Body of pancreas (tissue), 4 donors: ENCODE measurements at regions not wholly inside any gene's neighbourhood (a gene's known extent, or its start where the extent isn't known, plus 50 kb on each side); places are given as distances from the start of the nearest gene placed in this dataset.

Source experiments
- ATAC-seq: fragments of 150-250 bp; one replicate; pipeline ENCODE4 v1.9.1; 2016
- DNase-seq, 4 donors: peaks; one replicate each; pipeline ENCODE4 v3.0.0-alpha.2; 2019
- H3K27ac ChIP-seq, 4 donors: fragments of 200-600 bp; sonication (generic); 1 replicate in 3 of 4; 2 replicates in 1 of 4; pipeline versions ENCODE4 v1.5.1 to v1.6.1; 2016 to 2019; ENCODE audit warnings: mild to moderate bottlenecking in 1 of 4, mixed read lengths in 1 of 4, moderate library complexity in 1 of 4
- H3K27me3 ChIP-seq, 2 donors: fragments of 200-600 bp; sonication (generic); one replicate each; pipeline ENCODE4 v1.6.0; 2016; ENCODE audit warnings: mild to moderate bottlenecking in 1 of 2
- H3K36me3 ChIP-seq, 2 donors: fragments of 200-600 bp; sonication (generic); replicated peaks in 1 of 2; 2 replicates each; pipeline ENCODE4 v1.5.1; 2016; ENCODE audit warnings: low read depth in 2 of 2; ENCODE audit not compliant: insufficient read depth in 1 of 2
- H3K4me1 ChIP-seq: fragments of 200-600 bp; sonication (generic); one replicate; pipeline ENCODE4 v1.6.0; 2016
- H3K4me3 ChIP-seq, 2 donors: fragments of 200-600 bp; sonication (generic); 1 replicate in 1 of 2; 2 replicates in 1 of 2; pipeline ENCODE4 v1.5.1; 2016 to 2019
- H3K9me3 ChIP-seq, 3 donors: fragments of 200-600 bp; sonication (generic); 1 replicate in 2 of 3; 2 replicates in 1 of 3; pipeline ENCODE4 v1.5.1; 2016
- POLR2A ChIP-seq, 3 donors: fragments of 450-650 bp; IDR thresholded peaks; one replicate each; pipeline ENCODE4 v1.6.1; 2016; ENCODE audit warnings: antibody characterized with exemption in 3 of 3, mild to moderate bottlenecking in 2 of 3
- WGBS, 2 donors: methylation state at CpG; one replicate each; pipeline ENCODE4 v1.1.5; 2017; 5-methylcytosine and 5-hydroxymethylcytosine counted together
- intact Hi-C: fragments of 100-400 bp; cut with DNase I; formaldehyde crosslinking; loops from one replicate; pipeline ENCODE4 v1.15.1; 2023
- TF ChIP-seq, protein P1 (sequence below), 7 experiments: fragments of 450-650 bp in 4 of 7; fragments of 200-600 bp in 3 of 7; sonication (generic) in 3 of 7; IDR thresholded peaks; one replicate each; pipeline ENCODE4 v1.5.1; 2016 to 2019; ENCODE audit warnings: antibody characterized with exemption in 7 of 7

DNA sequence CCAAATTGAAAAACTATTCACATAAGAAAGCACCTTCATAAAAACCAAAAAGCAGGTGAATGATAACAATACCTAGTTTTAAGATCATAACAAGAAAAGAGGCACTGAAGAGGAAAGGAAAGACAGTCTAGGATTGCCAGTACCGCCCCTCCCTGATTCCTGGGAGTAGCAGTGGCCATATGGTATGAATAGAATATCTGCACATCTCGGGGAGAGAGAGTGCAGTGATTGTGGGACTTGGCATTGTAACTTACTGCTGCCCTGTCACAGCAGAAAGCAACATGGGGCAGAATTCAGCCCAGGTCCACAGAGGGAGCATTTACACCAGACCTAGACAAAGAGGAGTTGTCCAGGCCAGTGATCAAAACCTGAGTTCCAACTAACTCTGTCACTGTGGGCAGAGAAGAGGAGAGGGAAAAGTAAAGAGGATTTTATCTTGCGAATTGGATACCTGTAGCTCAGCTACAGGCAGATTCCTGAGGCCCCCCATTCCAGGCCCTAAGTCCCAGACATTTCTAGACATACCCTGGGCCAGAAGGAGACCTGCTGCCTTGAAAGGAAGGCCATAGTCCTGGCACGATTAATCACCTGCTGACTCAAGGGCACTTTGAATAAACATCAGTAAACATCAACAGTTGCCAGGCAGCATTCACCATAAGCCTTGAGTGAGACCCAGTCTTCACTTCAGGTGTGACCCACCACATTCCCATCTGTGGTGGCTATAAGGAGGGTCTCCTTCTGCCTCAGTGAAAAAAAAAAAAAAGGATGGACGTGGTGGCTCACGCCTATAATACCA lies 397.5 kb downstream of the TGFB2 start:
- no peaks in the 10 kb centered on the region for H3K27me3 ChIP-seq
- no peak overlapping the region for H3K4me3 ChIP-seq
- no peak for DNase-seq
- no peak for ATAC-seq
- no peaks in the 10 kb centered on the region for H3K9me3 ChIP-seq
- H3K27ac ChIP-seq: no peak overlapping the region
- H3K36me3 ChIP-seq: no peaks in the 10 kb centered on the region
- intact Hi-C loops: no loop called here
- H3K4me1 ChIP-seq: no peaks in the 10 kb centered on the region
- no peak for TF ChIP-seq POLR2A (IDR thresholded peaks at IDR 0.05)
- TF ChIP-seq, protein P1, sequence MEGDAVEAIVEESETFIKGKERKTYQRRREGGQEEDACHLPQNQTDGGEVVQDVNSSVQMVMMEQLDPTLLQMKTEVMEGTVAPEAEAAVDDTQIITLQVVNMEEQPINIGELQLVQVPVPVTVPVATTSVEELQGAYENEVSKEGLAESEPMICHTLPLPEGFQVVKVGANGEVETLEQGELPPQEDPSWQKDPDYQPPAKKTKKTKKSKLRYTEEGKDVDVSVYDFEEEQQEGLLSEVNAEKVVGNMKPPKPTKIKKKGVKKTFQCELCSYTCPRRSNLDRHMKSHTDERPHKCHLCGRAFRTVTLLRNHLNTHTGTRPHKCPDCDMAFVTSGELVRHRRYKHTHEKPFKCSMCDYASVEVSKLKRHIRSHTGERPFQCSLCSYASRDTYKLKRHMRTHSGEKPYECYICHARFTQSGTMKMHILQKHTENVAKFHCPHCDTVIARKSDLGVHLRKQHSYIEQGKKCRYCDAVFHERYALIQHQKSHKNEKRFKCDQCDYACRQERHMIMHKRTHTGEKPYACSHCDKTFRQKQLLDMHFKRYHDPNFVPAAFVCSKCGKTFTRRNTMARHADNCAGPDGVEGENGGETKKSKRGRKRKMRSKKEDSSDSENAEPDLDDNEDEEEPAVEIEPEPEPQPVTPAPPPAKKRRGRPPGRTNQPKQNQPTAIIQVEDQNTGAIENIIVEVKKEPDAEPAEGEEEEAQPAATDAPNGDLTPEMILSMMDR (IDR thresholded peaks at IDR 0.05): no peak
- 76 to 81% methylated on average over 6 of the region's 6 CpGs for WGBS, 2 donors

DNA sequence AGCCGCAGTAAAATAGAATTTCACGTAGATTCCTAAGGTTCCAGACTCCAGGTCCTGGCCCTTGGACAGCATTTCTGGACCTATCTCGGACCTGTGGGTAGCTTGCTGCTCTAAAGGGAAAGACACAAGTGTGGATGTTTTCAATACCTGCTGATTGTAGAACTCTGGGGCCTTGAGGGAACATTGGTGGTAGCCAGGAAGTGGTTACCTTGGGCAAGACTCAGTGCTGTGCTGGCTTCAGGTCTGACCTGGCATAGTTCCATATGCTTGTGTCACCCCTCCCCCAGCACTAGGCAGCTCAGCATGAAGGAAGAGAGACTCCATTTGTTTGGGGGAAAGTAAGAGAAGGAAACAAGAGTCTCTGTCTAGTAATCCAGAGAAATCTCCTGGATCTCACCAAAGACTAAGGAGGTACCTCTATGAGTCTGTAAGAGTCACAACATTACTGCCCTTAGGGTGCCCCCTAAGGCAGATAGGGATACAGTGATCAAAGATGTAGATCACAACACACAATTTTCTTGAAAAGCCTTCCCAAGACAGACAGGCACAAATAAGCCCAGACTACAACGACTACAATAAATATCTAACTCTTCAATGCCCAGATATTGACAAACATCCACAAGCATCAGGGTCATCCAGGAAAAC lies 398.8 kb downstream of the TGFB2 start:
- no peak for DNase-seq
- no peaks in the 10 kb centered on the region for H3K4me1 ChIP-seq
- no peak overlapping the region for H3K27ac ChIP-seq
- H3K4me3 ChIP-seq: no peak overlapping the region
- H3K9me3 ChIP-seq: no peaks in the 10 kb centered on the region
- WGBS, 2 donors: 89 to 91% methylated on average over 4 of the region's 4 CpGs
- no peaks in the 10 kb centered on the region for H3K36me3 ChIP-seq
- intact Hi-C loops: no loop called here
- TF ChIP-seq, protein P1 (IDR thresholded peaks at IDR 0.05): no peak
- TF ChIP-seq POLR2A (IDR thresholded peaks at IDR 0.05): no peak
- no peak for ATAC-seq
- no peaks in the 10 kb centered on the region for H3K27me3 ChIP-seq

DNA sequence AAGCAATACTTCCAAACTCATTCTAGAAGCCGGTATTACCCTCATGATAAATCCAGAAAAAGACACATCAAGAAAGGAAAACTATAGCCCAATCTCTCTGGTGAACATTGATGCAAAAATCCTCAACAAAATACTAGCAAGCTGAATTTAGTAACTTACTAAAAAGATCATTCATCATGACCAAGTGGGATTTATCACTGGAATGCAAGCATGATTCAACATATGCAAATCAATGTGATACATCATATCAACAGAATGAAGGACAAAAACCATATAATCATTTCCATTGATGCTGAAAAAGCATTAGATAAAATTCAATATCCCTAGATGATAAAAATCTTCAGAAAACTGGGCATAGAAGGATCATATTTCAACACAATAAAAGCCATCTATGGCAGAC lies 402.9 kb downstream of the TGFB2 start:
- no peak for ATAC-seq
- WGBS, 2 donors: 88 to 92% methylated on average over 1 of the region's 1 CpG
- Histone ChIP-seq H3K27ac (no peak overlapping the region), H3K4me3 (no peak overlapping the region), H3K36me3 (no peaks in the 10 kb centered on the region), H3K9me3 (no peaks in the 10 kb centered on the region), H3K27me3 (no peaks in the 10 kb centered on the region), H3K4me1 (no peaks in the 10 kb centered on the region)
- intact Hi-C loops: no loop called here
- no peak for TF ChIP-seq POLR2A (IDR thresholded peaks at IDR 0.05)
- TF ChIP-seq, protein P1 (IDR thresholded peaks at IDR 0.05): no peak
- DNase-seq: no peak

DNA sequence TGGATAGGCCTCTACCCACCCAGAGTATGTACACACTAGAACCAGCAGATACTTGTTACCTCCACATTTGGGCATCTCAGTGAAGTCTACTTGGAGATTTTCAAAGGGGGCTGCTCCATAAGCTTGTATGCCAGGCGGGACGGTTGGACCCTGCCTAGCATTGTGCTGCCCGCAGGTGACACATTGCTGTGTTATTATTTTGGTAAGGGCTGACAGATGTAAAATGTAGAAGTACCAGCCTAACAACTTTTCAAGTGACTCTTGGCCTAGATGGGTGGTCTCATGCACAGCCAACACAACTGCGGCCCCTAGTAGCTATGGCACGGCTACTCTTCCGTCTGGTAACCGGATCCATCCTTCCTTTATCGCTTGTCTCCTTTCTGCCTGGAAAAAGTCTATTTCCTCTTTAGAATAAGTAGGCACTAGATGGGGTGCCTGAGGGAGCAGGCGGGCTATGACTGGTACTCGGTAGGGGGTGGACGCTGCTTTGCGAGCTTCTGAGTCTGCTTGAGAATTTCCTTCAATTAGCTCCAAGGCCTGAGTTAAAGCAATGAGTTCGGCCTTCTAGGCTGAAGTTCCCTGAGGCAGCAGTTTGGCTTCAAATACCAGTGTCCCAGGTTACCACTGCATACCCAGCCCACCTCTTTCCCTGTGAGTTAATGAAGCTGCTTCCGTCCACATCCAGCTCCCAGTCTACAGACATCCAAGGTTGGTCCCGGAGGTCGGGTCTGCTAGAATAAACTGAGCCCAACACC lies 405.3 kb downstream of the TGFB2 start:
- intact Hi-C loops: no loop called here
- WGBS, 2 donors: 87 to 91% methylated on average over 16 of the region's 16 CpGs
- no peaks in the 10 kb centered on the region for H3K27me3 ChIP-seq
- DNase-seq: no peak
- H3K36me3 ChIP-seq: no peaks in the 10 kb centered on the region
- H3K4me3 ChIP-seq: no peak overlapping the region
- no peaks in the 10 kb centered on the region for H3K9me3 ChIP-seq
- TF ChIP-seq, protein P1 (IDR thresholded peaks at IDR 0.05): no peak
- TF ChIP-seq POLR2A (IDR thresholded peaks at IDR 0.05): no peak
- H3K4me1 ChIP-seq: no peaks in the 10 kb centered on the region
- ATAC-seq: no peak
- H3K27ac ChIP-seq: no peak overlapping the region
